SKM-1 treated with dmso at 0.1 percent for 144 hours (cell line): ENCODE measurements at regions not wholly inside any gene's neighbourhood (a gene's known extent, or its start where the extent isn't known, plus 50 kb on each side); places are given as distances from the start of the nearest gene placed in this dataset.
"Not testable (repeated sequence)": the region's sequence is repeated elsewhere in the genome, so short reads cannot be mapped to it uniquely, and the experiment has no call there.

Experiments
- DNase-seq: peaks from one replicate; lab custom pipeline; 2025; ENCODE audit not compliant: unreplicated experiment; lab: John Stamatoyannopoulos, UW

- DNase-seq, result no peak
These were observed 82.6 kb upstream of the SPTLC3 start for GRCh38 chr20:12925863-12926793.

GRCh38 chr20:12927489-12927888 is 81.3 kb upstream of the SPTLC3 start:
- no peak for DNase-seq

GRCh38 chr20:12928358-12928754 is 80.4 kb upstream of the SPTLC3 start:
- no peak for DNase-seq

GRCh38 chr20:12928755-12929401 is 79.9 kb upstream of the SPTLC3 start:
- DNase-seq, result no peak

GRCh38 chr20:12936020-12936419 is 72.8 kb upstream of the SPTLC3 start:
- no peak for DNase-seq

GRCh38 chr20:12936524-12936923 is 72.2 kb upstream of the SPTLC3 start:
- no peak for DNase-seq

GRCh38 chr20:12941025-12941424 is 67.7 kb upstream of the SPTLC3 start:
- no peak for DNase-seq

GRCh38 chr20:12942123-12942522 is 66.6 kb upstream of the SPTLC3 start:
- DNase-seq, result no peak

GRCh38 chr20:12946789-12947188 is 62.0 kb upstream of the SPTLC3 start:
- DNase-seq, result no peak

- no peak for DNase-seq
These were observed 61.1 kb upstream of the SPTLC3 start for GRCh38 chr20:12947691-12948090.

- no peak for DNase-seq
These were observed 59.3 kb upstream of the SPTLC3 start for GRCh38 chr20:12949429-12949980.

GRCh38 chr20:12954254-12954653 is 54.5 kb upstream of the SPTLC3 start:
- DNase-seq, result not testable (repeated sequence)

- DNase-seq, result no peak
These were observed 53.2 kb upstream of the SPTLC3 start for GRCh38 chr20:12955611-12956010.

GRCh38 chr20:12956303-12956702 is 52.5 kb upstream of the SPTLC3 start:
- DNase-seq, result no peak

GRCh38 chr20:12957968-12958367 is 50.8 kb upstream of the SPTLC3 start:
- DNase-seq, result no peak
